Heart left ventricle (tissue), 13 donors: ENCODE measurements at regions not wholly inside any gene's neighbourhood (a gene's known extent, or its start where the extent isn't known, plus 50 kb on each side); places are given as distances from the start of the nearest gene placed in this dataset.

Experiments used
- POLR2A ChIP-seq, 2 donors: fragments of 450-650 bp; IDR thresholded peaks; one replicate each; pipeline ENCODE4 v1.6.1; 2017; ENCODE audit warnings: antibody characterized with exemption in 2 of 2, mild to moderate bottlenecking in 2 of 2, moderate library complexity in 2 of 2
- TF ChIP-seq, protein P1 (sequence below), 12 donors: fragments of 200-600 bp; sonication (generic) in 4 of 12; IDR thresholded peaks; one replicate each; pipeline versions ENCODE4 v1.5.0 to v1.8.0; 2018 to 2022; ENCODE audit warnings: antibody characterized with exemption in 12 of 12, mild to moderate bottlenecking in 5 of 12
- donor health status: ischemic (EF 13 %, LVEDD 7.1; RV severe dilation, severe dysfunction).
- donor health status: DM: no; HTN: yes; CAD: no.
- donor health status: DM: no; HTN: no; CAD: no.
- donor health status: ischemic (EF 25% LVEDD 6.9; RV normal size, moderate dysfunction).
- donor health status: ischemic (EF 25% LVEDD 5.7; RV mildly dilated, moderate dysfunction).
- donor health status: ischemic (EF 35%, LVEDD 5.7; RV mildly dilated, moderate dysfunction).
- donor health status: nonischemic (EF 11% LVEDD 7.7; RV severe dilation, severe dysfunction).
- donor health status: DM: yes; HTN: yes; CAD: no.
- donor health status: PGD.
- donor health status: ischemic (EF 29% LVEDD 5.4; RV normal size, mild dysfunction).
- donor health status: nonischemic (EF 23%, LVEDD 6.1; RV moderate dilation, normal function).

DNA sequence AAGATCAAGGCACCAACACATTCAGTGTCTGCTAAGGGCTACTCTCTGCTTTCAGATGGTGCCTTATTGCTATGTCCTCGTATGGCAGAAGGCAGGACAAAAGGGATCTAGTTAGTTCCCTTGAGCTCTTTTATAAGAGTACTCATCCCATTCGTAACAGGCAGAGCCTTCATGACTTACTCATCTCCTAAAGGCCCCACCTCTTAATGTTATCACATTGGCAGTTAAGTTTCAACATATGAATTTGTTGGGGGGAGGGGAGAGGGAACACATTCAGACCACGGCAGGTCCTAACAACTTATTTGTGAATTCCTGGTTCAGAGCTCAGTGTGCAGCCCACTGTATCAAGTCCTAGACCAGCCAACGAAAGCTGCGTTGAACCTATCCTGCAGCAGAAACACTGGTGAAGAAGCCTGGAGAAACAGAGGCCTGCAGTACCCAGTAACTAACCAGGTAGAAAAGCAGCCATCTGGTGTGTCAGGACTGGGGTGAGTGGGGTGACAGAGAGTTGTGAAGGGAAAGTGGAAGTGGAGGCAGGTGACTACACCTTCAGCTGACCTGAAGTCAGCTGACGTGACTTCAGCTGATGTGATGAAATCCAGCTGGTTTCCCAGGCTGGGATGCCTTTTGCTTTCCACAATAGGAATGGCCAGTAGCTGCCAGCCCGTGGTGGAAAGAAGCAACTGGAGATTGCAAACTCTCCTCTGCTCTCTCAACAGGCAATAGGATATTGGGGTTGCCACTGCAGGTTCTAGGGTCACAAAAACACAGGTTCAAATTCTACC is 101.6 kb upstream of the PLXNC1 start:
- TF ChIP-seq, protein P1, sequence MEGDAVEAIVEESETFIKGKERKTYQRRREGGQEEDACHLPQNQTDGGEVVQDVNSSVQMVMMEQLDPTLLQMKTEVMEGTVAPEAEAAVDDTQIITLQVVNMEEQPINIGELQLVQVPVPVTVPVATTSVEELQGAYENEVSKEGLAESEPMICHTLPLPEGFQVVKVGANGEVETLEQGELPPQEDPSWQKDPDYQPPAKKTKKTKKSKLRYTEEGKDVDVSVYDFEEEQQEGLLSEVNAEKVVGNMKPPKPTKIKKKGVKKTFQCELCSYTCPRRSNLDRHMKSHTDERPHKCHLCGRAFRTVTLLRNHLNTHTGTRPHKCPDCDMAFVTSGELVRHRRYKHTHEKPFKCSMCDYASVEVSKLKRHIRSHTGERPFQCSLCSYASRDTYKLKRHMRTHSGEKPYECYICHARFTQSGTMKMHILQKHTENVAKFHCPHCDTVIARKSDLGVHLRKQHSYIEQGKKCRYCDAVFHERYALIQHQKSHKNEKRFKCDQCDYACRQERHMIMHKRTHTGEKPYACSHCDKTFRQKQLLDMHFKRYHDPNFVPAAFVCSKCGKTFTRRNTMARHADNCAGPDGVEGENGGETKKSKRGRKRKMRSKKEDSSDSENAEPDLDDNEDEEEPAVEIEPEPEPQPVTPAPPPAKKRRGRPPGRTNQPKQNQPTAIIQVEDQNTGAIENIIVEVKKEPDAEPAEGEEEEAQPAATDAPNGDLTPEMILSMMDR (IDR thresholded peaks at IDR 0.05) = no peak
- TF ChIP-seq POLR2A (IDR thresholded peaks at IDR 0.05) = no peak
